Medulla oblongata (tissue), 1 donor: ENCODE measurements at regions not wholly inside any gene's neighbourhood (a gene's known extent, or its start where the extent isn't known, plus 50 kb on each side); places are given as distances from the start of the nearest gene placed in this dataset.
"Not testable (repeated sequence)": the region's sequence is repeated elsewhere in the genome, so short reads cannot be mapped to it uniquely, and the experiment has no call there.

Experiments
- DNase-seq: peaks from one replicate; pipeline ENCODE4 v3.0.0-alpha.2; 2015; ENCODE audit errors: extremely low spot score

DNA sequence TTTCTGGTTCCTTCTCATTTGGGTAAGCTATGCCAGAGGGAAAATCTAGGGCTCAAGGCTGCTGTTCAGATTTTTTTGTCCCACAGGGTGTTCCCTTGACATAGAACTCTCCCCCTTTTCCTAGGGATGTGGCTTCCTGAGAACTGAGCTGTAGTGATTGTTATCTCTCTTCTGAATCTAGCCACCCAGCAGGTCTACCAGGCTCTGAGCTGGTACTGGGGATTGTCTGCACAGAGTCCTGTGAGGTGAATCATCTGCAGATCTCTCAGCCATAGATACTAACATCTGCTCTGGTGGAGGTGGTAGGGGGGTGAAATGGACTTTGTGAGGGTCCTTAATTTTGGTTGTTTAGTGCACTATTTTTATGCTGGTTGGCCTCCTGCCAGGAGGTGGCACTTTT, 167.3 kb upstream of the PGR start:
- no peak for DNase-seq

DNA sequence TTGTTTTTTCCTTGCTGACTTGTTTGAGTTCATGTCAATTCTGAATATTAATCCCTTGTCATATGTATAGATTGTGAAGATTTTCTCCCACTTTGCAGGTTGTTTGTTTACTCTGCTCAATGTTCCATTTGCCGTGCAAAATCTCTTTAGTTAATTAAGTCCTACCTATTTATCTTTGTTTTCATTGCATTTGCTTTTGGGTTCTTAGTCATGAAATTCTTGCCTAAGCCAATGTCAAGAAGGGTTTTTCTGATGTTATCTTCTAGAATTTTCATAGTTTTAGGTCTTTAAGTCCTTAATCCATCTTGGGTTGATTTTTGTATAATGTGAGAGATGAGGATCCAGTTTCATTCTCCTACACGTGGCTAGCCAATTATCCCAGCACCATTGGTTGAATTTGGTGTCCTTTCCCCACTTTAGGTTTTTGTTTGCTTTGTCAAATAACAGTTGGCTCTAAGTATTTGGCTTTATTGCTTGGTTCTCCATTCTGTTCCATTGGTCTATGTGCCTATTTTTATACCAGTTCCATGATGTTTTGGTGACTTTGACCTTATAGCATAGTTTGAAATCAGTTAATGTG, 163.1 kb upstream of the PGR start:
- no peak for DNase-seq

GRCh38 chr11:101291279-101291678, 161.7 kb upstream of the PGR start:
- no peak for DNase-seq

DNA sequence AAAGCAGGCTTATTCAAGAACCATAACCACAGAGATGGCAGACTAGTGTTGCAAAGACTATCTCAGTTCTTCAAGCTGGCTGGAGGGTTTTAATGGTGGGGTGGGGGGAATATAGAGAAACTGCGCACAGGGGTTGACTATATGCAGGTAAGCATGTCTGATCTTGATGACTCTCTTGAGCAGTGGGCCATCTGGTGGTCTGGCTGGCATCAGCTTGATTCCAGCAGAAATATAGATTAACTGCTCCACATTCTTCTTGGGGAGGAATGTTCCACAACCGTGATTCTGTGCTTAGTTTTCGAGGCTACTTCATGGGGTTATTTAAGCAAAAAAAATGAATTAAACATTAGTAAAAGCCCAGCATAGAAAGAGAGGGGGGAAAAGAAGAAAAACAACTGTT, 158.8 kb upstream of the PGR start:
- no peak for DNase-seq

DNA sequence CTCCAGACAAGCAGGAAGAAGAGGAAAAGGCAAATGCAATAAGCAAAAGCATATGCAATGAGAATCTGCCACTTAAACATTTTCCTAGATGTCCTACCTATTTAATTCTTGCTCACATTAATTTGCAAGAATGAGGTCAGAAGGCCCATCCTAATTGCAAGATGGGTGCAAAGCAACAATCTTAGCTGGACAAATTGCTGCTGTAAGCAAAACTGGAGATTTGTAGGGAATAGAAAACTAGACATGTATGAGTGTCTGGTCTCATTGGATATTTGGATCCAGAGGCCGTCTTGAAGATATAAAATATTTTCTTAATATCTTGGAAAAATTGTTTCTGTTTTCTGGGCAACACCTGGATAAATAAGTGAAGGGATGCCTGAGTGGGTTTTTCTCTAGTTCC, 150.1 kb upstream of the PGR start:
- no peak for DNase-seq

DNA sequence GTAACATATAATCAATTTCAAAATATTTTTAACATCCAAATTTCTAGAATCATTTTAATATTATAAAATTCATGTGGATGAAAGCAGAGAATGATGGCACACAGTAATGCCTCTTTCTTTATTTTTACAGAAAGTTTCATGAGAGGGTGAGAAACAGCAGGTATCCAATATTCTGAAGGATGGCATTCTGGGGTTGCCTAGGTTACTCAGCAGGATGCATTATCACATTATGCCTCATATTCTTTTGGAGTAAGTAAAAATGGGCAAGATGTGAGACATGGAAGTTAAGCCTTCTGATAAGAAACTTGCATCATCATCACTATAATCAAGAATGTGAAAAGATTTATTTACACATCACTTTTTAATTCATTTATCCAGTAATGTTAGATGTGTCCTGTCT, 148.7 kb upstream of the PGR start:
- no peak for DNase-seq

DNA sequence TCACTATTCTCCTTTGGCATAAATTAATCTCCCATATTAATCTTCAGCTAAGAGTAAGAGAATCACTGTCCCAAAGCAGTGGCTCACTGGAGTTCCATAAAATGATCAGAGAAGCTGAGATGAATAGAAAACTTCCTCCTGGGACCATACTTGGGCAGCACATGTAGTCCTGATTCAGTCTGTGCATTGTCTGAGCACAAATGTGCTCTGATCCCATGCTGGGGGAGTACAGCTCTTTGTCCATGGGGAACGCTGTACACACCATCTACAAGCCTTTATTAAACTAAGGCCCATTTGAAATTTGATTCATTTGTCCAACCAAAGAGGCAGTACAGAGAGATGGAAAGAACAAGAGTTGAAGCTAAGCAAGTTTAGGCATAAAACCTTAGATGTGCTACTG, 147.4 kb upstream of the PGR start:
- DNase-seq = no peak

DNA sequence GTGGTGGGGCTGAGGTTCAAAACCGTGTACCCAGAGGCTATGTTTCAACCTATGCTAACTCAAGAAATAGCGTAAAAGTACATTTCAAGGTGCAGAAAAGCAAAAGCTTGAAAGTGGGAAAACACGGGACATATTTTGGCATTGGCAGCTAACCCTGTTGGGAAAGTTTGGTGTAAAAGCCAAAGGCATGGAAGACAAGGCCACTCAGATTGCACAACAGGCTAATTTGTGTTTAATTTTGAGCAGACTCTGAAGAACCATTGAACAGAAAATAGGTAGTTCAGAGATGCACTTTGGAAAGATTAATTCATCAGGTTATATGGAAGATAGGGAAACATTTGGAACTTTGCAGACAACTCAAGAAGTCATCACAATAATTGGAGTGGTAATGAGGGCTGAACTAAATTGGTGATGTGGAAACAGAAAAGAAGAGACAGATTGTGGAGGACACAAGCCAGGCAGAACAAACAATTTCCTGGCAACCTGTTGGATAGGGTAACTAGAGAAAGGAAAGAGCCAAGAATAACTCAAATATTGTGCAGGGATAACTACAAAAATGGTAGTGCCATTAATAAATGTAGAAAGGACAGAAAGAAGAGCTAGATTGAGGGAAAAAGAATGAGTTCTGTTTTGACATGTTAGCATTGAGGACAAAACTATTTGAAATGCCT, 140.5 kb upstream of the PGR start:
- no peak for DNase-seq

DNA sequence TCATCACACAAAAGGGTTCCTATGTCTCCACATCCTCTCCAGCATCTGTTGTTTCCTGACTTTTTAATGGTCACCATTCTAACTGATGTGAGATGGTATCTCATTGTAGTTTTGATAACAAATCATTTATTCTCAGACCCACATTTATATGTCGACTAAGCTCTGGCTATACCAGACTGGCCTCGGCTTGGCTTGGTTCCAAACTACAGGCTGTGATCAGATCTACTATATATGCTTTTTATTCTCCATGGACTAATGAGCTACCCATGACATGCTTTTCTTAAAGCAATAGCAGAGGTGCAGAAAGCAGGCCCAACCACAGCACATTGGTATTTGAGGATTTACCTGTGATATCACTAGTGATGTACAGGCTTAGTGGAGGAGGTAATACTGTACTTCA, 139.8 kb upstream of the PGR start:
- DNase-seq = no peak

DNA sequence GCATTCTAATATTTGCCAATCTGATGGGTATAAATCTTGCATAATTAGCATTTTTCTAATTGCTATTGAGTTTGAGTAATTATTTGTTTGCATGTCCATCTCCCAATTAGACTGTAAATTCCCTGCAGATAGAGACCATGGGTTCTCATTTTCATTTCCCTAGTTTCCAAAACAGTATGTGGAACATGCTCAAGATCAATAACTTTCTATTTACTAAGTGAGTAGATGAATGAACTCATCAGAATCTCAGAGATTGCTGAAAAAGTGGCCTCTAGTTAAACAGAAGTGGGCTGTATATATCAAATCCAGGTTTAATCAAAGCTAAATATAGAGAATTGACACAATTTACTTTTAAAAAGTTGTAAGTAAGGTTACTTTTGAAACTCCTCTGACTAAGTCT, 138.0 kb upstream of the PGR start:
- DNase-seq = no peak

GRCh38 chr11:101264306-101264705, 134.7 kb upstream of the PGR start:
- no peak for DNase-seq

DNA sequence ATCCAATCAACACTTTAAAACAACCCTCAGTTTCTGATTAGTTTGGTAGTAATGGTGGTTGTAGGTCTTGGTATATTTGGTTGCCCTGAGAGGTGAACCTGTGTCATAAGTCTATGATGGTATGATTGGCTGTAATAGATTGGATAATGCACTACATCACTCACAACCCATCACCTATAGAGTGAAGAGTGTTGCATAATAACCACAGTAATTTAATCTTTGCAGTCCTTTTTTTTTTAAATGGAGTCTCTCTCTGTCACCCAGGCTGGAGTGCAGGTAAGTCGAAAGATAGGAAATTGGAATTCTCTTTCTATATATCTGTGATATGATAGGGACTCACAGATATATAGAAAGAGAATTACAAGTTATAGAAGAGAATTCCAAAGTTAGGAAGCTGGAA, 133.4 kb upstream of the PGR start:
- no peak for DNase-seq

DNA sequence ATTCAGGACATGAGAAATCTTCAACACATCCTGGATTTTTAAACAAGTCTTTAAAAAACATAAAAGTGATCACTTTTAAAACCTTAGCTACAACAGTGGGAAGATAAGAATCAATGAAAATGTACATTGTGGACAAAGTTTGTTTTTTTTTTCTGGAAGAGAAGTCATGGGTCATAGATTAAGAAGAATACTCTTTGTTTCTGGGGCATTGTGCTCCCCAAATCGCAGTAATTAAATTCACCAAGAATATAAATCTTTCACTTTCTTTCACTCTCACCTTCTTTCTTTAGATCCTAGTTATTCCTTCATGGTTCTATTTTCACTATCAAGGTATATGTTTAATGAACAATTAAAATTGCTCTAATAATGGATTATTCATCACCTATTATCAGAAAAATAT, 132.6 kb upstream of the PGR start:
- no peak for DNase-seq

GRCh38 chr11:101255036-101255435, 125.4 kb upstream of the PGR start:
- DNase-seq = no peak

DNA sequence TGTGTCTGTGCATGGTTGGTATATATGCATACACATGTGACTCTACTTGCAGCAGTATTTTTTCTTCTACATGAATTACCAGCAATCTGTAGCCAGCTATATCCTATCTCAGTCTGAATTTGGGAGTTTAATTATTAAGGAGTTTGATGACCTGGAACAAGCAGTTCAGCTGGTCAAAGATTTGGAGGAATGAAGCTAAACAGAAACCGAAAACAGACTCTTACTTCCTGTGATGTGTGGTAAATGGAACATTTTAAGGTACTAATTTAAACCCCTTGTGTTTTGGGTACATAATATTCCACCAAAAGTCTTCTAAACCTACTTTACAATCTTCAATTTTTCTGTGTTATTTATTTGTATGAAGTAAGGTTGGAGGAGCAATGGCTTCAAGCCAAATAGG, 124.4 kb upstream of the PGR start:
- DNase-seq = no peak

DNA sequence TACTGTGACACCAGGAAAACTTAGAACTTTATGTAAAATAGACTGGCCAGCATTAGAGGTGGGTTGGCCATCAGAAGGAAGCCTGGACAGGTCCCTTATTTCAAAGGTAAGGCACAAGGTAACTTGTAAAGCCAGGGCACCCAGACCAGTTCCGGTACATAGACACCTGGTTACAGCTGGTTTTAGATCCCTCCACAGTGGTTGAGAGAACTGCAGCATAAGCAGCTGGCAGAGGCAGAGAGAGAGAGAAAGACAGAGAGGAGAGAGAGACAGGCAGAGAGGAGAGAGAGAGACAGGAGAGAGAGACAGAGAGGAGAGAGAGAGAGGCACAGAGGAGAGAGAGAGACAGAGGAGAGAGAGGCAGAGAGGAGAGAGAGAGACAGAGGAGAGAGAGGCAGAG, 116.0 kb upstream of the PGR start:
- not testable (repeated sequence) for DNase-seq

DNA sequence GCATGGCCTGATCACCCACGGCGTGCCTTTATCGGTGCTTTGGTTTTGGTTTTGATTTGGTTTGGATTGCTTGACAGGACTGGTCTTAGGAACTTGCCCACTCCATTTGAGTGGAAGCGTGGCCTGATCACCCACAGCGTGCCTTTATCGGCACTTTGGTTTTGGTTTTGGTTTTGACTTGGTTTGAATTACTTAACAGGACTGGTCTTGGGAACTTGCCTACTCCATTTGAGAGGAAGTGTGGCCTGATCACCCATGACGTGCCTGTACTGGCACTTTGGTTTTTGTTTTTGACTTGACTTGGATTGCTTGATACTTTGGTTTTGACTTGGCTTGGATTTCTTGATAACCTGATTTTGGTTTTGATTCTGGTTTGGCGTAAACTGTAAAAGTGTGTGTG, 115.5 kb upstream of the PGR start:
- DNase-seq = not testable (repeated sequence)

GRCh38 chr11:101241160-101241795, 111.7 kb upstream of the PGR start:
- no peak for DNase-seq

- not testable (repeated sequence) for DNase-seq
These were observed 101.7 kb upstream of the PGR start for GRCh38 chr11:101231207-101231834.

DNA sequence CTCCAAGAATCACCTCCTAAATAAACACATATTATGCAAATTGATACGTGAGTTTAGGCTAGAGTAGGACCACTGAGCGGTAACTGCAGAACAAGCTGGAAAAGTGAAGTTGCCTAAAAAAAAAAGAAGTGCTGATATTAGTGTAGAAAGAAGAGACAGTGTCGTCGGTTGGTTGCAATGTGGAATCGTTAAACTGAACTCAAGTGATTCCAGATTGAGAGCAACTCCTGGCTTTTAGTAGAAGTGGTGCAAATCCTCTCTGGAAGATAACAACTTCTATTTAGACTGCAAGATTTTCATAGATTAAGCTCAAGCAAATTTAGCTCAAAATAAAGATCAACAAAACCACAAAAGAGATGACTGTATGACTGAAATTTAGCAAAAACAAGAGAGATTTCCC, 97.0 kb upstream of the PGR start:
- no peak for DNase-seq

DNA sequence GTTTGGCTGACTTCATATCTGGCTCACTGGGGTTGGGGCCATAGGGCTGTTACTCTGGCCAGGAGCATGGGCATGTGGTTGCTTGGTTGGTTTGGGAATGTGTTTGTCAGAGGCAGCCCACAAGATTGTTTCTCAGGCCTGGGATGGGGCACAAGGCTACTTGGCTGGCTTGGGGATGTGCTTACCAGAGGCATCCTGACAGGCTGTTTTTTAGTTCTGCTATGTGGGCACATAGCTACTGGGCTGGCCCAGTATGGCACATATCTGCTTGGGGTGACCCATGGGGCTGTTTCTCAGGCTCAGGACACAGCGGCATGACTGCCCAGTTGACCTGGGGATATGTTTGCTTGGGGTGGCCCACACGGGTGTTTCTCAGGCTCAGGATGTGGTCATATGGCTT, 94.6 kb upstream of the PGR start:
- no peak for DNase-seq

- DNase-seq = not testable (repeated sequence)
These were observed 88.5 kb upstream of the PGR start for GRCh38 chr11:101218091-101218490.

DNA sequence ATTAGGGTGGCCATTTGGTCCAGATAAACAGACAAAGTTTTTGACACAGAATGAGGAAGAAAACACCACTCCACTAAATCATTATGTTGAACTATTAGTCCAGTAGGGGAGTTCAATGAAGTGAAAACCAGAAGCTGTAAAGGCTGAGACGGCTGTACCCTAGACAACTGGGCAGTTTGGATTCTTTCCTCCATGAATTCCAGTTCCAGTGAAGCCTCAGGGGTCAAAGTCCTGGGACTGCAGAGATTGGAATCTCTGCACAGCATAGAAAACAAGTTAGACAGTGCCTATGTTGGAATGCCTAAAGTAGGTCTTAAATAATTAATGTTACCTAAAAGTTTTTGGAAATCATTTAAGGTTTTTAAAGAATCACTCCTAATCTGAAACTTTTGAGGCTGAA, 86.5 kb upstream of the PGR start:
- DNase-seq = not testable (repeated sequence)
